ENCODE measurements at regions not wholly inside any gene's neighbourhood (a gene's known extent, or its start where the extent isn't known, plus 50 kb on each side); places are given as distances from the start of the nearest gene placed in this dataset.
"Not testable (repeated sequence)": the region's sequence is repeated elsewhere in the genome, so short reads cannot be mapped to it uniquely, and the experiment has no call there.

- H3K27ac ChIP-seq (ENCODE audit: low read depth, low read length), result no peak overlapping the region
- H3K36me3 ChIP-seq (ENCODE audit: control insufficient read depth, insufficient read depth, low read length), result no peaks in the 10 kb centered on the region
- H3K4me3 ChIP-seq (ENCODE audit: low read length), result peak overlapping the region; percentile 4
- peaks cover 20% of the 10 kb centered on the region for H3K36me3 Mint-ChIP-seq (ENCODE audit: low read depth)
- H3K4me1 ChIP-seq (ENCODE audit: control insufficient read depth, insufficient read depth, low read length), result peaks cover 5% of the 10 kb centered on the region
- no peak overlapping the region for H3K27ac Mint-ChIP-seq
- peaks cover 56% of the 10 kb centered on the region for H3K9me3 Mint-ChIP-seq
- no peaks in the 10 kb centered on the region for H3K27me3 ChIP-seq (ENCODE audit: control insufficient read depth, insufficient read depth, low read length, poor library complexity, severe bottlenecking)
- TF ChIP-seq, protein P1, sequence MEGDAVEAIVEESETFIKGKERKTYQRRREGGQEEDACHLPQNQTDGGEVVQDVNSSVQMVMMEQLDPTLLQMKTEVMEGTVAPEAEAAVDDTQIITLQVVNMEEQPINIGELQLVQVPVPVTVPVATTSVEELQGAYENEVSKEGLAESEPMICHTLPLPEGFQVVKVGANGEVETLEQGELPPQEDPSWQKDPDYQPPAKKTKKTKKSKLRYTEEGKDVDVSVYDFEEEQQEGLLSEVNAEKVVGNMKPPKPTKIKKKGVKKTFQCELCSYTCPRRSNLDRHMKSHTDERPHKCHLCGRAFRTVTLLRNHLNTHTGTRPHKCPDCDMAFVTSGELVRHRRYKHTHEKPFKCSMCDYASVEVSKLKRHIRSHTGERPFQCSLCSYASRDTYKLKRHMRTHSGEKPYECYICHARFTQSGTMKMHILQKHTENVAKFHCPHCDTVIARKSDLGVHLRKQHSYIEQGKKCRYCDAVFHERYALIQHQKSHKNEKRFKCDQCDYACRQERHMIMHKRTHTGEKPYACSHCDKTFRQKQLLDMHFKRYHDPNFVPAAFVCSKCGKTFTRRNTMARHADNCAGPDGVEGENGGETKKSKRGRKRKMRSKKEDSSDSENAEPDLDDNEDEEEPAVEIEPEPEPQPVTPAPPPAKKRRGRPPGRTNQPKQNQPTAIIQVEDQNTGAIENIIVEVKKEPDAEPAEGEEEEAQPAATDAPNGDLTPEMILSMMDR (conservative IDR thresholded peaks at IDR 0.05), result no peak
- no peak overlapping the region for H3K4me3 Mint-ChIP-seq
- H3K27me3 Mint-ChIP-seq (ENCODE audit: insufficient read depth), result no peaks in the 10 kb centered on the region
- 92% methylated on average over 3 of the region's 3 CpGs; no CpG with 5 or more reads in 1 of the 2 experiments for WGBS, 2 experiments (ENCODE audit: insufficient coverage in 1 of 2, insufficient read length in 1 of 2)
- no peak overlapping the region for H3K9ac ChIP-seq (ENCODE audit: extremely low read depth, low read length, poor library complexity, severe bottlenecking)
- DNase-seq, result no peak
- peaks cover 35% of the 10 kb centered on the region for H3K9me3 ChIP-seq (ENCODE audit: control insufficient read depth, low read length)
- H3K4me1 Mint-ChIP-seq, result peaks cover 6% of the 10 kb centered on the region
Measured at GRCh38 chr5:124986667-124987066, 240.2 kb upstream of the ZNF608 start.

DNA sequence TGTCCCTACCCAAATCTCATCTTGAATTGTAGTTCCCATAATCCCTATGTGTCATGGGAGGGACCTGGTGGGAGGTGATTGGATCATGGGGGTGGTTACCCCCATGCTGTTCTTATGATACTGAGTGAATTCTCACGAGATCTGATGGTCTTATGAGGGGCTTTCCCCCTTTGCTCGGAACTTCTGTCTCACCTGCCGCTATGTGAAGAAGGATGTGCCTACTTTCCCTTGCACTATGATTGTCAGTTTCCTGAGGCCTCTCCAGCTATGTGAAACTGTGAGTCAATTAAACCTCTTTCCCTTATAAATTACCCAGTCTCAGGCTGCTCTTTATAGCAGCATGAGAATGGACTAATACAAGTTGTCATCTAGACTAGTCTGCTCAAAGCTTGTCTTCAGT lies 241.3 kb upstream of the ZNF608 start:
- not testable (repeated sequence) for H3K4me3 ChIP-seq (ENCODE audit: low read length); DNase-seq; H3K36me3 ChIP-seq (ENCODE audit: control insufficient read depth, insufficient read depth, low read length); H3K4me1 ChIP-seq (ENCODE audit: control insufficient read depth, insufficient read depth, low read length); H3K27ac ChIP-seq (ENCODE audit: low read depth, low read length); H3K4me1 Mint-ChIP-seq; H3K27me3 ChIP-seq (ENCODE audit: control insufficient read depth, insufficient read depth, low read length, poor library complexity, severe bottlenecking); H3K9ac ChIP-seq (ENCODE audit: extremely low read depth, low read length, poor library complexity, severe bottlenecking); H3K4me3 Mint-ChIP-seq; H3K27me3 Mint-ChIP-seq (ENCODE audit: insufficient read depth); H3K27ac Mint-ChIP-seq
- Mint-ChIP-seq H3K9me3 (peaks cover 45% of the 10 kb centered on the region), H3K36me3 (ENCODE audit: low read depth) (peaks cover 22% of the 10 kb centered on the region)
- H3K9me3 ChIP-seq (ENCODE audit: control insufficient read depth, low read length), result peaks cover 35% of the 10 kb centered on the region
- 96 to 100% methylated on average over 2 to 3 of the region's 3 CpGs for WGBS, 2 experiments (ENCODE audit: insufficient coverage in 1 of 2, insufficient read length in 1 of 2)

DNA sequence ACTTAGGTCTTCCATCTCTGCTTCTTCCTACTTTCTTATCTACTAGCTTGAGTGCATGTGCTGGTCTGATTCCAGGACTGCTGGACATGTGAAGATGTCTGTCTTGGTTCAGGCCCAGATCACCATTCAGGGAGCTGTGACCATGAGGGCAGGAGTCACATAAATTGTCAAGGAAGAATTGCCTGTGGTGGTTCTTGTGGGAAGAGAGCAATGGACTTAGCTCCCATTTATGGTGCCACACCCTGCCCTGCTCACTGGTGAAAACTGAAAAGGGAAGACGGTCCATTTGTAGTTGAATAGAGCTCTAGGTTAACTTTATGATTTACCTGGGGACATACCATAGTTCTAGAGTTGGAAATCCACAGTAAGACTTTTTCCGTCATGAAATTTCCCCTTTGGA lies 244.3 kb upstream of the ZNF608 start:
- Mint-ChIP-seq H3K4me3 (no peak overlapping the region), H3K4me1 (peaks cover 4% of the 10 kb centered on the region), H3K27ac (no peak overlapping the region), H3K27me3 (ENCODE audit: insufficient read depth) (no peaks in the 10 kb centered on the region), H3K36me3 (ENCODE audit: low read depth) (peaks cover 7% of the 10 kb centered on the region), H3K9me3 (peaks cover 18% of the 10 kb centered on the region)
- no peak for DNase-seq
- H3K9me3 ChIP-seq (ENCODE audit: control insufficient read depth, low read length), result peaks cover 12% of the 10 kb centered on the region
- no peak overlapping the region for H3K9ac ChIP-seq (ENCODE audit: extremely low read depth, low read length, poor library complexity, severe bottlenecking)
- H3K36me3 ChIP-seq (ENCODE audit: control insufficient read depth, insufficient read depth, low read length), result no peaks in the 10 kb centered on the region
- no peak overlapping the region for H3K4me3 ChIP-seq (ENCODE audit: low read length)
- 92 to 100% methylated on average over 1 to 2 of the region's 2 CpGs for WGBS, 2 experiments (ENCODE audit: insufficient coverage in 1 of 2, insufficient read length in 1 of 2)
- no peak overlapping the region for H3K27ac ChIP-seq (ENCODE audit: low read depth, low read length)
- no peaks in the 10 kb centered on the region for H3K4me1 ChIP-seq (ENCODE audit: control insufficient read depth, insufficient read depth, low read length)
- TF ChIP-seq, protein P1 (conservative IDR thresholded peaks at IDR 0.05), result no peak
- no peaks in the 10 kb centered on the region for H3K27me3 ChIP-seq (ENCODE audit: control insufficient read depth, insufficient read depth, low read length, poor library complexity, severe bottlenecking)

- Mint-ChIP-seq H3K27ac (no peak overlapping the region), H3K4me3 (no peak overlapping the region), H3K36me3 (ENCODE audit: low read depth) (peaks cover 2% of the 10 kb centered on the region), H3K27me3 (ENCODE audit: insufficient read depth) (no peaks in the 10 kb centered on the region), H3K4me1 (peaks cover 33% of the 10 kb centered on the region), H3K9me3 (no peaks in the 10 kb centered on the region)
- TF ChIP-seq, protein P1 (conservative IDR thresholded peaks at IDR 0.05), result no peak
- no peaks in the 10 kb centered on the region for H3K27me3 ChIP-seq (ENCODE audit: control insufficient read depth, insufficient read depth, low read length, poor library complexity, severe bottlenecking)
- H3K36me3 ChIP-seq (ENCODE audit: control insufficient read depth, insufficient read depth, low read length), result no peaks in the 10 kb centered on the region
- H3K9ac ChIP-seq (ENCODE audit: extremely low read depth, low read length, poor library complexity, severe bottlenecking), result no peak overlapping the region
- no peak overlapping the region for H3K4me3 ChIP-seq (ENCODE audit: low read length)
- 95 to 100% methylated on average over 1 to 3 of the region's 4 CpGs for WGBS, 2 experiments (ENCODE audit: insufficient coverage in 1 of 2, insufficient read length in 1 of 2)
- no peaks in the 10 kb centered on the region for H3K9me3 ChIP-seq (ENCODE audit: control insufficient read depth, low read length)
- no peaks in the 10 kb centered on the region for H3K4me1 ChIP-seq (ENCODE audit: control insufficient read depth, insufficient read depth, low read length)
- DNase-seq, result no peak
- peak overlapping the region; percentile 96 for H3K27ac ChIP-seq (ENCODE audit: low read depth, low read length)
Measured at GRCh38 chr5:124995421-124995820, 249.0 kb upstream of the ZNF608 start.
